Endometrial microvascular endothelial cells (primary cell): ENCODE measurements at regions not wholly inside any gene's neighbourhood (a gene's known extent, or its start where the extent isn't known, plus 50 kb on each side); places are given as distances from the start of the nearest gene placed in this dataset.
"Not testable (repeated sequence)": the region's sequence is repeated elsewhere in the genome, so short reads cannot be mapped to it uniquely, and the experiment has no call there.

Experiments used
- in situ Hi-C: cut with HindIII; loops from 2 replicates; pipeline ENCODE4 v1.10.0; 2017; ENCODE audit warnings: low sequenced_read_pairs, low pct_unique_long_range_greater_than_20kb; ENCODE audit errors: inconsistent ontology term

GRCh38 chr5:87733897-87734296, 321.2 kb upstream of the CCNH start:
- in situ Hi-C loops: no loop called here

- in situ Hi-C loops: no loop called here
Observed at GRCh38 chr5:87732875-87733768, 320.4 kb upstream of the CCNH start.

DNA sequence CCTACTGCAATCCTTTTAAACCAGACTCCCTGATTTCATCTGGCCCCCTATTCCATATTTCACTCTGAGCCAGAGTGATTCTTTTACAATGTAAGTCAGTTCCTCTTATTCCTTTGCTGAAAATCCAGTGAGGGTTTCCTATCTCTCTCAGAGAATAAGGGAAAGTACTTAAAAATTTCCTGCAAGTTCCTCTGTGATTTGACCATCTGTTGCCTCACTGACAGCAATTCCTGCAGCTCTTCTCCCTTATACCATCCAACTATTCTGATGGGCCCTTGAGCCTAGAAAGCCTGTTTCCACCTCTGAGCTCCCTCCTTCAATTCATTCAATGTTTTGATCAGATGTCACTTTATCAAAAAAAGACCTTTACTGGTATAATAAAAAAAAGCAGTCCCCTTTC, 317.1 kb upstream of the CCNH start:
- in situ Hi-C loops: no loop called here

GRCh38 chr5:87722286-87722685, 309.6 kb upstream of the CCNH start:
- in situ Hi-C loops: no loop called here

GRCh38 chr5:87718224-87718925, 305.6 kb upstream of the CCNH start:
- in situ Hi-C loops: not testable (repeated sequence)

GRCh38 chr5:87717761-87718160, 305.0 kb upstream of the CCNH start:
- in situ Hi-C loops: no loop called here

DNA sequence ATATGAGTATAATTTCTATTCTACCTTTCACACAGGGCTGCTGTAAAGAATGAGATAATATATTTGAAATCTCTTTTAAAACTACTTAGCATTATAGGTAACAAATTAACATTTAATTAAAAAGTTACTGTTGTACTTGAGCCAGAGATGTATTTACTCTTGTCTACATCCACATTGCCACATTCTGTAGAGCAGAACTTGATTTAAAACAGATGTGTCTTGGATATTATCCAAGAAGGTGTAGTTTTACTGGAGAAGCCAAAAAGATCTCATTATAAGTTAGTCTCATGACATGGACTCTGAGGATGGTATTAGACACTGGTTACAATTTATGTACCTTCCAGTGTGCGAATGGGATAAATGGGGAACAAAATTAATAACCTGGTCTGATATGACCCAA, 293.1 kb upstream of the CCNH start:
- in situ Hi-C loops: no loop called here

GRCh38 chr5:87686975-87687374, 274.2 kb upstream of the CCNH start:
- in situ Hi-C loops: no loop called here

GRCh38 chr5:87686018-87686417, 273.3 kb upstream of the CCNH start:
- in situ Hi-C loops: no loop called here

DNA sequence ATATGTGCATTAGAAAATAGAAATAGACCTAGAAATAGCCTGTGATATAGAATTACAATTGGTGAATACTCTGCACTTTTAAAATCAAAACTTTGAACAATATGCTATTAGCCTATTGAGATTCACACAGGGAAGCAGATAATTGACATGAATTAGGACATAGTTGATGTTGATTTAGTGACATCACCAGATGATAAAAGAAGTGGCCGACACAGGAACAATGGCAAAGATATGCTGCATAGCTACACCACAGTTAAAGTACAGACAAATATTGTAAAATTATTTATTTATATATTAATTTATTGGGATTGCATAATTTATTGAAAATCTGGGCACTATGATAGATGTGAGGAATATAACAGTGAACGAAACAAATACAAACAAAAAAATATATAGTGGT, 261.5 kb upstream of the CCNH start:
- in situ Hi-C loops: no loop called here

GRCh38 chr5:87671146-87671545, 258.4 kb upstream of the CCNH start:
- in situ Hi-C loops: no loop called here

DNA sequence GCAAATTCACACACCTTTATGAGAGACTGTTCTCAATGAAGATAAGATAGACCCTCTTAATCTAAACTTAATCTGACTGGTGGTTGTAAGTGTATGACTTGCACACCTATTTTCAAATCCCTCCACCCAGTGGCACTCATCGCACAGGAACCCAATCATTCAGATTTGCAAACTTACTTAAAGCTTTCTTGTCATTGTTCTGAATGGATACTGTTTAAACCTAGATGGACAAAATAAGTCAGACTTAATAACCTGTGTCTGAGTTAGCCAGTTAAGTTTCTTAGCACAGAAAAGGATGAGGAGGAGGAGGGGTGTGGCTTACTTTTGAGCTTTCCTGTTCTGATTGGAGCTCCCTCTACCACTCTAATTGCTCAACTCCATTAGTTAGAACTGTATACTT, 252.4 kb upstream of the CCNH start:
- in situ Hi-C loops: no loop called here

- in situ Hi-C loops: no loop called here
Observed at GRCh38 chr5:87661784-87662566, 249.2 kb upstream of the CCNH start.

DNA sequence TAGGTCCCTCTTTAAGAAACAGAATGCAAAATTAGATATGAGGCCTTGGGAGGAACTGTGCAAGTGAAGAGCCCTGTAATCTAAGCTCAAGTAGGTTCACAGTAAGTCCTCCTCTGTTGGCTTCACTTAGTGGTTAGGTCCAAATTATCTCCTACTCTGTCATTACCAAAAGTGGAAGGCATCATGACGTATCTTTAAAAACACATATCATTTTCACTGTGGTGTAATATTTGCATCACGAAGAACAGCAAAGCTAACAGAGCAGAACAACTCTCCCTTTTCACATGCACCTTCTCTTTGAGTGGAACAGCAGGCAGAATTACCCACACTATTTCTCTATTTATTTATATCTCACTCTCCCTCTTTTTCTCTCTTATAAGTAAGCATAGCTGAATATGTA, 240.5 kb upstream of the CCNH start:
- in situ Hi-C loops: no loop called here

- in situ Hi-C loops: no loop called here
Observed at GRCh38 chr5:87650284-87650683, 237.6 kb upstream of the CCNH start.

GRCh38 chr5:87649455-87649854, 236.7 kb upstream of the CCNH start:
- in situ Hi-C loops: no loop called here

DNA sequence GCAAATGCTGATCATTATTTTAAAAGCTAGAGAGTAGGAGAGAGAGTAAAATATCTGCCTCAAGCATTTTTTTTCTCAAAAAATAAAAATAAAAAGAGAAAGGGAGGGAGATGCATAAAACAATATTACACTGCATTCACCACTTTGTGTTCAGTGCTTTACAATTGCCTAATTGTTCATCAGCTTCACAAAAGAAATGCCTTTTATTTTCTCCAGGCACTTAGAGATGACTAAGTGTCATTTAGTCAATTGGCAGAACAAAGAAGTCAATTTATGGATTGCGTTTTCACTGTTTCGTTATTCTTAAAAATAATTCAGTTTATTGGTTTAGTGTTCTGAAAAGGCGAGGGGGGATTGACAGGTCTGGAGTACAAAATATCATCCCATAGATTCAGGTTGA, 232.5 kb upstream of the CCNH start:
- in situ Hi-C loops: no loop called here

GRCh38 chr5:87640902-87641301, 228.2 kb upstream of the CCNH start:
- in situ Hi-C loops: no loop called here

- in situ Hi-C loops: no loop called here
Observed at GRCh38 chr5:87627363-87627762, 214.6 kb upstream of the CCNH start.

DNA sequence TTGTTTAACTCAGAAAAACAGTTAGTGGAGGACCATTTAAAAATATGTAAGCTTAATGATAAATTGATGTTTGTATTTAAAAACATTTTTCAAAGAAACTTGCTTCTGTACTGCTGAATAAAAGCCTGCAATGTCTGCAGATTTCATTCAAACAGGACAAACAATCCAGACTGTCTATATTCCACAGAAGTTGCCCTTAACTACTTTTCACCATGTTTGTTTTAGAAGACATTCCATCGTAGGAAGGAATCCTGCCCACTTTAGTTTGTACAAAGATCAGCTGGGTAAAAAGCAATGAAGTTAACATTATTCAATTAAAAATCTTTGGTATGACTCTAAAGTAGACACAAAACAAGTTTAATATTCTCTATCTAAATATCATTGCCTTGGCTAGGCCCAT, 195.7 kb upstream of the CCNH start:
- in situ Hi-C loops: no loop called here
